ENCODE measurements at regions not wholly inside any gene's neighbourhood (a gene's known extent, or its start where the extent isn't known, plus 50 kb on each side); places are given as distances from the start of the nearest gene placed in this dataset.

DNA sequence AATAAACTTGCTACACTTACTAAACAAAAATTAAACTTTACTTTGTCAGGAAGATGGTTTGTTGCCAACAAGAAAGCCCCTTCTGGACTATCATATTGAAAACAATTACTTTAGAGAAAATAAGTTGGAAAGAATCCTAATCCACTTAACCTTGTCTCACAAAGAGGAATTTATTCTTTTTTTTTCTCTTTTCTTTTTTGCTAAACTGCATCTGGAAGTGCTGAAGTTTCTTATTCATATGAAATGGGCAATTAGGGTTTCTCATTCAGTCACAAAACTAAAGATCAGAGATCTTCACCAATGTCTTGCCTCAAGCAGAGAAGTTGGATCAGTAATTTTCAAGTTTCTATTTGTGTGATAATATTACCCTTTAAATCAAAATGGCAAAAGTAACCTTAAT, 234.9 kb upstream of the AMOT start:
- TF ChIP-seq, protein P1, sequence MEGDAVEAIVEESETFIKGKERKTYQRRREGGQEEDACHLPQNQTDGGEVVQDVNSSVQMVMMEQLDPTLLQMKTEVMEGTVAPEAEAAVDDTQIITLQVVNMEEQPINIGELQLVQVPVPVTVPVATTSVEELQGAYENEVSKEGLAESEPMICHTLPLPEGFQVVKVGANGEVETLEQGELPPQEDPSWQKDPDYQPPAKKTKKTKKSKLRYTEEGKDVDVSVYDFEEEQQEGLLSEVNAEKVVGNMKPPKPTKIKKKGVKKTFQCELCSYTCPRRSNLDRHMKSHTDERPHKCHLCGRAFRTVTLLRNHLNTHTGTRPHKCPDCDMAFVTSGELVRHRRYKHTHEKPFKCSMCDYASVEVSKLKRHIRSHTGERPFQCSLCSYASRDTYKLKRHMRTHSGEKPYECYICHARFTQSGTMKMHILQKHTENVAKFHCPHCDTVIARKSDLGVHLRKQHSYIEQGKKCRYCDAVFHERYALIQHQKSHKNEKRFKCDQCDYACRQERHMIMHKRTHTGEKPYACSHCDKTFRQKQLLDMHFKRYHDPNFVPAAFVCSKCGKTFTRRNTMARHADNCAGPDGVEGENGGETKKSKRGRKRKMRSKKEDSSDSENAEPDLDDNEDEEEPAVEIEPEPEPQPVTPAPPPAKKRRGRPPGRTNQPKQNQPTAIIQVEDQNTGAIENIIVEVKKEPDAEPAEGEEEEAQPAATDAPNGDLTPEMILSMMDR (IDR thresholded peaks at IDR 0.05), result no peak
- no peak for TF ChIP-seq POLR2A (IDR thresholded peaks at IDR 0.05)

Data from esophagus squamous epithelium (tissue), 4 donors.